ENCODE measurements at regions not wholly inside any gene's neighbourhood (a gene's known extent, or its start where the extent isn't known, plus 50 kb on each side); places are given as distances from the start of the nearest gene placed in this dataset.

DNA sequence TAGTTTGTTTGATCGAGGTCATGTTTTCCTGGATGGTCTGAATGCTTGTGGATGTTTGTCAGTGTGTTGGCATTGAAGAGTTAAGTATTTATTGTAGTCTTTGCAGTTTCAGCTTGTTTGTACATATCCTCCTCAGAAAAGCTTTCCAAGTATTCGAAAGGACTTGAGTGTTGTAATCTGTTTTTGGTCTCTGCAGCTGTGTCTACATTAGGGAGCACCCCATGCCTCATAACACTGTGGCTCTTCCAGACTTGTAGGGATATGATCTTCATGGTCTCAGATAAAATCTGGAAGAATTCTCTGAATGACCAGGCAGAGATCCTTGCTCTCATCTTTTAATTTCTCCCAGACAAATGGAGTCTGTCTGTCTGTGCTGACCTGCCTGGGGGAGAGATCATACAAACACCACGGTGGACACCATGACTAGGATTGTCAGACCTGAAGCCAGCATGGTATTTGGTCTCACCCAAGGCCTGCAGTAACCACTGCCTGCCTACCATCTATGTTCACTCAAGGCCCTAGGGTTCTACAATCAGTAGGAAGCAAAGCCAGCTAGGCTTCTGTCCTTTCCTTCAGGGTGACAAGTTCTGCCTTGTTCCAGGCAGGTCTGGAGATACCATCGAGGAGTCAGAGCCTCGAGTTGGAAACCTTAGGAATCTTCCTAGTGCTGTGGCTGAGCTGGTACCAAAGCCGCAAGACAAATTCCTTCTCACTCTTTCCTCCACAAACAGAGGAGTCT lies 114.7 kb upstream of the KHDRBS2 start:
- H2AFZ ChIP-seq = no peak overlapping the region
- TF ChIP-seq, protein P1, sequence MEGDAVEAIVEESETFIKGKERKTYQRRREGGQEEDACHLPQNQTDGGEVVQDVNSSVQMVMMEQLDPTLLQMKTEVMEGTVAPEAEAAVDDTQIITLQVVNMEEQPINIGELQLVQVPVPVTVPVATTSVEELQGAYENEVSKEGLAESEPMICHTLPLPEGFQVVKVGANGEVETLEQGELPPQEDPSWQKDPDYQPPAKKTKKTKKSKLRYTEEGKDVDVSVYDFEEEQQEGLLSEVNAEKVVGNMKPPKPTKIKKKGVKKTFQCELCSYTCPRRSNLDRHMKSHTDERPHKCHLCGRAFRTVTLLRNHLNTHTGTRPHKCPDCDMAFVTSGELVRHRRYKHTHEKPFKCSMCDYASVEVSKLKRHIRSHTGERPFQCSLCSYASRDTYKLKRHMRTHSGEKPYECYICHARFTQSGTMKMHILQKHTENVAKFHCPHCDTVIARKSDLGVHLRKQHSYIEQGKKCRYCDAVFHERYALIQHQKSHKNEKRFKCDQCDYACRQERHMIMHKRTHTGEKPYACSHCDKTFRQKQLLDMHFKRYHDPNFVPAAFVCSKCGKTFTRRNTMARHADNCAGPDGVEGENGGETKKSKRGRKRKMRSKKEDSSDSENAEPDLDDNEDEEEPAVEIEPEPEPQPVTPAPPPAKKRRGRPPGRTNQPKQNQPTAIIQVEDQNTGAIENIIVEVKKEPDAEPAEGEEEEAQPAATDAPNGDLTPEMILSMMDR (conservative IDR thresholded peaks at IDR 0.05) = no peak
- no peak for TF ChIP-seq EZH2 (IDR thresholded peaks at IDR 0.05; ENCODE audit: low read depth)
- no peaks in the 10 kb centered on the region for H3K79me2 ChIP-seq (ENCODE audit: low read depth)
- no peaks in the 10 kb centered on the region for H3K27me3 ChIP-seq (ENCODE audit: insufficient read depth, low read depth)
- H3K9me2 ChIP-seq (ENCODE audit: insufficient read depth) = no peaks in the 10 kb centered on the region
- ChIA-PET CTCF (no interaction called here), POLR2A (ENCODE audit: unreplicated experiment) (no interaction called here)
- no peak overlapping the region for H3K4me3 ChIP-seq
- no peaks in the 10 kb centered on the region for H3K36me3 ChIP-seq (ENCODE audit: low read depth)
- H3K4me1 ChIP-seq (replicated peaks; ENCODE audit: insufficient read depth) = no peaks in the 10 kb centered on the region
- no peak overlapping the region for H3K4me2 ChIP-seq
- no TSS peak for BruUV-seq (replicated peaks)
- H3F3A ChIP-seq (ENCODE audit: insufficient read depth, low read depth) = no peaks in the 10 kb centered on the region
- DNase-seq = no peak
- H3K27ac ChIP-seq = no peak overlapping the region
- no peaks in the 10 kb centered on the region for H3K9me3 ChIP-seq (ENCODE audit: insufficient read depth, low read depth)
- H4K20me1 ChIP-seq (ENCODE audit: insufficient read depth) = no peaks in the 10 kb centered on the region
- intact Hi-C loops (cut with micrococcal nuclease; ENCODE audit: unreplicated experiment) = no loop called here

DNA sequence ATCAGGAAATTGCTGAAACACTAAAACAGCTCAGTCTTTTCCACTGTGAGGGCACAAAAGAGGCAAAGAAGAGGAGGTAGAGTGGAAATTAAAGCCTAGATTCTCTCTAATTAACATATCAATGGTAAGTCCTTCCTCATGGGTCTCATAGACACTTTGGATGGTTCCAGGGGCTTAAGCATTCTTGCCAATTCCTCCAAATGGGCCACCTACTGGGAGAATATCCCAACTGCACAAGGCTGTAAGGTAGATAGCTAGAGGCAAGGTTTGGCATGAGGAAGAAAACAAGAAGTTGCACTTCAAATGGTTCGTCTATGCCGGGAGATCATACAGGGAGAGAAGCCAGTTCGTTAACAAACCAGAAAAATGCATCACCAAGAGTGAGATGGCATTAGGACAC lies 107.6 kb upstream of the KHDRBS2 start:
- no peak overlapping the region for H3K4me3 ChIP-seq
- no TSS peak for BruUV-seq (replicated peaks)
- ChIA-PET CTCF (no interaction called here), POLR2A (ENCODE audit: unreplicated experiment) (no interaction called here)
- H3K4me1 ChIP-seq (replicated peaks; ENCODE audit: insufficient read depth) = no peaks in the 10 kb centered on the region
- H3K27ac ChIP-seq = no peak overlapping the region
- no peak overlapping the region; the same call in 1 of the 2 replicates for H2AFZ ChIP-seq
- intact Hi-C loops (cut with micrococcal nuclease; ENCODE audit: unreplicated experiment) = no loop called here
- DNase-seq = no peak
- no peaks in the 10 kb centered on the region for H3K36me3 ChIP-seq (ENCODE audit: low read depth)
- no peaks in the 10 kb centered on the region for H3K9me3 ChIP-seq (ENCODE audit: insufficient read depth, low read depth)
- no peaks in the 10 kb centered on the region for H3F3A ChIP-seq (ENCODE audit: insufficient read depth, low read depth)
- no peaks in the 10 kb centered on the region for H3K27me3 ChIP-seq (ENCODE audit: insufficient read depth, low read depth)
- H3K9me2 ChIP-seq (ENCODE audit: insufficient read depth) = no peaks in the 10 kb centered on the region
- no peak for TF ChIP-seq EZH2 (IDR thresholded peaks at IDR 0.05; ENCODE audit: low read depth)
- TF ChIP-seq, protein P1 (conservative IDR thresholded peaks at IDR 0.05) = no peak
- no peaks in the 10 kb centered on the region for H3K79me2 ChIP-seq (ENCODE audit: low read depth)
- H4K20me1 ChIP-seq (ENCODE audit: insufficient read depth) = no peaks in the 10 kb centered on the region
- no peak overlapping the region for H3K4me2 ChIP-seq

DNA sequence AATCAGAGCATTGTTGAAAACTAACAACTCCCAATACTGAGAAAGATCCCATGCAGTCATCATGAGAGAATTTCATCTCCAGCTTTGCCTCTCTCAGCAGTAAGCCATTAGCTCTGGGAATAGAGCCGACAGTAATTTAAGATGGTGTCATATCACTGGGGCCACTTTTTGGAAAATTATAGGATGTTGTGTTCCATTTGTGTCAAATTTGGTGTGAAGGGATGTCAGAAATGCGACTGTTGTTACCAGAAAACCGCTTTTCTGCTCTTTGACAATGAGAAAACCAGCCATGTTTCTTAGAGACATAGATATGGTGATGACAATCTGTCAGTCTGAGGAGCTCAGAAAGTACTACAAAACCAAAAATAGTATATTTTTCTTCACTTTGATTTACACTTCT lies 106.3 kb upstream of the KHDRBS2 start:
- Histone ChIP-seq H3F3A (ENCODE audit: insufficient read depth, low read depth) (no peaks in the 10 kb centered on the region), H3K27ac (no peak overlapping the region), H3K4me3 (no peak overlapping the region), H3K4me1 (replicated peaks; ENCODE audit: insufficient read depth) (no peaks in the 10 kb centered on the region), H3K27me3 (ENCODE audit: insufficient read depth, low read depth) (no peaks in the 10 kb centered on the region), H2AFZ (no peak overlapping the region), H3K79me2 (ENCODE audit: low read depth) (no peaks in the 10 kb centered on the region), H4K20me1 (ENCODE audit: insufficient read depth) (no peaks in the 10 kb centered on the region), H3K9me3 (ENCODE audit: insufficient read depth, low read depth) (no peaks in the 10 kb centered on the region), H3K4me2 (no peak overlapping the region), H3K9me2 (ENCODE audit: insufficient read depth) (no peaks in the 10 kb centered on the region), H3K36me3 (ENCODE audit: low read depth) (no peaks in the 10 kb centered on the region)
- CTCF ChIA-PET = no interaction called here
- POLR2A ChIA-PET (ENCODE audit: unreplicated experiment) = no interaction called here
- TF ChIP-seq, protein P1 (conservative IDR thresholded peaks at IDR 0.05) = no peak
- no peak for TF ChIP-seq EZH2 (IDR thresholded peaks at IDR 0.05; ENCODE audit: low read depth)
- DNase-seq = no peak
- intact Hi-C loops (cut with micrococcal nuclease; ENCODE audit: unreplicated experiment) = no loop called here
- BruUV-seq (replicated peaks) = no TSS peak
